Fibroblast of pulmonary artery (primary cell): ENCODE measurements at regions not wholly inside any gene's neighbourhood (a gene's known extent, or its start where the extent isn't known, plus 50 kb on each side); places are given as distances from the start of the nearest gene placed in this dataset.
A peak's percentile ranks its signal among the peaks of the same experiment; 100 is the strongest.

Source experiments
- DNase-seq: peaks from one replicate; pipeline ENCODE4 v3.0.0-alpha.2; 2010; ENCODE audit warnings: low read depth
- H3K4me3 ChIP-seq: replicated peaks from 2 replicates; pipeline ENCODE4 v1.5.1; 2011; ENCODE audit warnings: low read depth, mild to moderate bottlenecking, control low read depth, low read length, moderate library complexity
- TF ChIP-seq, protein P1 (sequence below): IDR thresholded peaks from 2 replicates; pipeline ENCODE4 v1.5.1; 2011; ENCODE audit warnings: mild to moderate bottlenecking, control low read depth, low read length, inconsistent platforms; ENCODE audit errors: missing control alignments

DNA sequence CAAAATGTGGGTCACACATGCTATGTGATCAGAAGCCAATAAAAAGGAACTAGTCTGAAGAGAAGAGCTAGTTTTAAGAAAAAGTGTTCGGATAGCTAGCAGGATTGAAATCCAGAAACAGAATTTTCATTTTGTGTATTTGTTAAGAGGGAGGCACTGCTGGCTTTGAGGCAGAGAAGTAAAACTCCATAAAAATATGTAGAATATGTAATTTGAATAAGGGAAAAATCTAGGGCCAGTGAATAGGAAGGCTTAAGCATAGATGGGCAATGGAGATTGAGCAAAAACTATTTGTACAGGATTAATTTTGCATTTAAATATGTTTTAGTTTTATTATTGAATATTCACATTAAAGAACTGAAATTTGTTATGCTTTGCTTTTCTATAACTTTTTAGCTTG lies 399.9 kb upstream of the PITX2 start:
- no peak overlapping the region for H3K4me3 ChIP-seq
- TF ChIP-seq, protein P1, sequence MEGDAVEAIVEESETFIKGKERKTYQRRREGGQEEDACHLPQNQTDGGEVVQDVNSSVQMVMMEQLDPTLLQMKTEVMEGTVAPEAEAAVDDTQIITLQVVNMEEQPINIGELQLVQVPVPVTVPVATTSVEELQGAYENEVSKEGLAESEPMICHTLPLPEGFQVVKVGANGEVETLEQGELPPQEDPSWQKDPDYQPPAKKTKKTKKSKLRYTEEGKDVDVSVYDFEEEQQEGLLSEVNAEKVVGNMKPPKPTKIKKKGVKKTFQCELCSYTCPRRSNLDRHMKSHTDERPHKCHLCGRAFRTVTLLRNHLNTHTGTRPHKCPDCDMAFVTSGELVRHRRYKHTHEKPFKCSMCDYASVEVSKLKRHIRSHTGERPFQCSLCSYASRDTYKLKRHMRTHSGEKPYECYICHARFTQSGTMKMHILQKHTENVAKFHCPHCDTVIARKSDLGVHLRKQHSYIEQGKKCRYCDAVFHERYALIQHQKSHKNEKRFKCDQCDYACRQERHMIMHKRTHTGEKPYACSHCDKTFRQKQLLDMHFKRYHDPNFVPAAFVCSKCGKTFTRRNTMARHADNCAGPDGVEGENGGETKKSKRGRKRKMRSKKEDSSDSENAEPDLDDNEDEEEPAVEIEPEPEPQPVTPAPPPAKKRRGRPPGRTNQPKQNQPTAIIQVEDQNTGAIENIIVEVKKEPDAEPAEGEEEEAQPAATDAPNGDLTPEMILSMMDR = no peak

DNA sequence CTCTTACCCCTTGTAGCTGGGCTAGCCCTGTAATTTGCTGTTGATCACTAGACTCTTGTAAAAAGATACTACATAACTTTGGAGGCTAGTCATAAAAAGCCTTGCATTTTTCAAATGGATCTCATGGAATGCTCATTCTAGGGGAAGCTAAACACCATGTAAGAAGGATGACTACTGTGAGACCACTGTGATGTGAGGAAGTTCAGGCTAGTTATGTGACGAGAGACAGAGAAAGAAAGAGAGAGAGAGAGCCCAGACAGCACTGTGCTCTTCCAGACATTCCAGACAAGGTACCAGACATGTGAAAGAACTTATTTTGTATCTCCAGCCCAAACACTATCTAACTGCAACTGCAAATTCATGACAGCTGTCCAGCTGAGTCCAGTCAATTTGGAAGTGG lies 404.6 kb upstream of the PITX2 start:
- H3K4me3 ChIP-seq = no peak overlapping the region
- peak; percentile 0 for DNase-seq
- TF ChIP-seq, protein P1 = no peak

More for the DNA sequence above, 399.9 kb upstream of the PITX2 start:
- no peak for DNase-seq

DNA sequence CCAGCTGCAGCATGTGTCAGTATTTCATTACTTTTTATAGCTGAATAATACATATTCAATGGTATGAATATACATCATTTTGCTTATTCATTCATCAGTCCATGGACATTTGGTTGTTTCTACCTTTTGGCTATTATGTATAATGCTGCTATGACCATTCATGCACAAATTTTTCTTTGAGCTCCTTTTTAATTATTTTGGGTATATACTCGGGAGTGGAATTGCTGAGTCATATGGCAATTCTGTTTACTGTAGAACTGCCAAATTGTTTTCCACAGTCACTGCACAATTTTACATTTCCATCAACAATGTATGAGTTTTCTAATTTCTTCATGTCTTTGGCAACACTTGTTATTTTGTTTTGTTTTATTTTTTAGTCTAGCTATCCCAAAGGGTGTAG lies 405.9 kb upstream of the PITX2 start:
- DNase-seq = no peak
- TF ChIP-seq, protein P1 = no peak
- H3K4me3 ChIP-seq = no peak overlapping the region

DNA sequence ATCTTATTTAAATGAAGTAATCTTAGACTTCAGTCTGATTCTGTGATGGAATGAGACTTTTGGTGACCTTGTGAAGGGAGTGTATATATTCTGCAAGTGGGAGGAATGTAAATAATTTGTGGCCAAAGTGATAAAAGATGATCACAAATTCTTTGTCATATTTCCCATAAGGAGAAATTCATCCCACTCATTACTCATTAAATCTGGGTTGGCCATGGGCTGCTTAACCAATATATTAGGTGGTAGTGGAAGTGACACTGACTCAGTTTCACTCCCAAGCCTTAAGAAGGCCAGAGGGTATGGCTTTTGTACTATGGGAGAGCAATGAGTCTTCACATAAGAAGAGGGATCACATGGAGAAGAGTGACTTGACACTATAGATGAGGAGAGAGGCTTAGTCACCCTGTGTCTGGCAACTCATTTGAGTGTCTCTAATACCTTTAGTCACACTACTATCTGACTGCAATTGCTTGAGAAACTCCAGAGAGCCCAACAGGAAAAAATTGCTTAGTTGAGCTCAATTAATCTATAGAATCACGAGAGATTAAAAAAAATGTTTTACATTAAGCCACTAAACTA lies 408.2 kb upstream of the PITX2 start:
- TF ChIP-seq, protein P1 = no peak
- no peak for DNase-seq
- no peak overlapping the region for H3K4me3 ChIP-seq

DNA sequence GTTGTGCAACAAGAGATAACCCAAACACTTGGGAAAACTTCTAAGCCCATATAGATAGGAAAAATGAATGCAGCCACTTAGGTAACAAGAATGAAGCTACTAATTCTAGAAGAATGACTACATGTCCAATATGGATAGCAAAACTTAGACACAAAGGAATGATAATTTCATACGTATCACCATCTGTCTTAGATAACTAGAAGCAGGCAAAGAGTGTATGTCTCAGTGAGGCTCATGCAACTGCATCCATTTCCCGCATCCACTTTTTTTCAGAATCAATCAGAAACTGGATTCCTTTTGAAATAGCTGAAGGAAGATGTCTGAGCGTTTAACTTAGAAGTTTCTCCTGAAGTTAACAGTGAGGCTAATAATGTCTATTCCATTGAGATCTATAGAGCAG lies 408.7 kb upstream of the PITX2 start:
- DNase-seq = no peak
- TF ChIP-seq, protein P1 = no peak
- no peak overlapping the region for H3K4me3 ChIP-seq

DNA sequence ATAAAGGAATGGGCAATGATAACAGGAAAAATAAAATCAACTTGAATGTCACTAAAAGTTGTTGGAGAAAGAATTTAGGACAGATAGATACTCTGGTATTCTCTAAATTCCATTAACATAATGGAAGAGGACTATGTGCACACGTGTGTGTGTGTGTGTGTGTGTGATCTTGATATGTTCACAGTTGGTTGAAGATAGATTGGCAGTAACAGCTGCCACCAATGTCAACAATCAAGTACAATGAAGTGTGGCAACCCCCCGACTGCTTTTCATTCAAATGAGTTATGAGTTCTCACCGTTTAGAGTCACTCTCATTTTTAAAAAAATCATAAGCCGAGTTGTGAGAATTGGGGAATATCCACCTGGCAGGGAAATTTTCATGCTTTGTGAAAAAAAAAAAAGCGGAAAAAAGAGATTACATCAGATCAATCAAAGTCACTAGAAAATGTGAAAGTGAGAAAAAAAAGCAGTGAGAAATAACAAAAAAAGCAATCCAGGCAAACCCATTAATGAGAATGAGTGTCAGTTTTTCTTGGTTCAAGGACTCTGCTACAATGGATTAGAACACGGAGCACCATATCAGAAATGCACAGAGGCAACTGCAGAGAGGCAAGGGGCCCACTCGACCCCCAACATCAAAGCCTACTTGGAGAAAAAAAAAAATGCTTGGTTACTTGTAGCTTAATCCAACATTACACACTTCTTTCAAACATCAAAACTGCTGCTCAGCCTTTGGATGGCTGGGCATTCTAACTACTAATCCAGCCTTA lies 414.9 kb upstream of the PITX2 start:
- no peak for DNase-seq
- H3K4me3 ChIP-seq = no peak overlapping the region
- TF ChIP-seq, protein P1 = no peak

DNA sequence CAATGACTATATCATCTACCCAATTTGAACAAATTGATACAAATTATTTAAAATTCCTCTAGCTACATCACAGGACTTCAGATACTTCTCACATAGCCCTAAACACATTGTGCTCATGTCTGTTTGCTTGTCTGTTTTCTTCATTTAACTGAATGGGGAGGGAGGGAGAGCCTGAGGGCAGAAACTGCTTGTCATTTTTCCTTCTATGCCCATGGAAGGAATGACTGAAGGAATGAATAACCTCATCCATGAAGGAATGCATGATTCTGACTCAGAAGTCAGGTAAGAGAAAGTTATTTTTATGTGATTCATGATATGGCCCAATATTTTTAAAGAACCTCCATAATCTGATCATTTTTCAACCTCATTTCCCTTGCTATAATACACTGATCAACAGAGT lies 418.0 kb upstream of the PITX2 start:
- TF ChIP-seq, protein P1 = no peak
- no peak overlapping the region for H3K4me3 ChIP-seq
- no peak for DNase-seq
